ENCODE measurements at regions not wholly inside any gene's neighbourhood (a gene's known extent, or its start where the extent isn't known, plus 50 kb on each side); places are given as distances from the start of the nearest gene placed in this dataset.

- no peak overlapping the region for H3K4me3 ChIP-seq (ENCODE audit: low read depth, low read length)
- H3K27me3 ChIP-seq (ENCODE audit: control insufficient read depth, insufficient read depth, low read length) = no peaks in the 10 kb centered on the region
- ChIA-PET CTCF (interaction anchor here (1.0 kb wide), 1 partner anchor 599 kb away, joined by 3 read pairs; no protein-coding TSS in a partner anchor), POLR2A (no interaction called here)
- H3K9me3 ChIP-seq (ENCODE audit: control insufficient read depth, insufficient read depth, low read length) = no peaks in the 10 kb centered on the region
- no peak for DNase-seq (ENCODE audit: low read depth, low spot score)
- H3K27ac ChIP-seq (ENCODE audit: low read depth, low read length) = no peak overlapping the region
- no peak for TF ChIP-seq CTCF (IDR thresholded peaks at IDR 0.05; ENCODE audit: low read depth, low read length)
Observed at GRCh38 chr6:122028933-122029522, 370.4 kb upstream of the HSF2 start.

- peak; percentile 32 for DNase-seq (ENCODE audit: low read depth, low spot score)
- no peak overlapping the region for H3K4me3 ChIP-seq (ENCODE audit: low read depth, low read length)
- H3K27me3 ChIP-seq (ENCODE audit: control insufficient read depth, insufficient read depth, low read length) = no peaks in the 10 kb centered on the region
- H3K27ac ChIP-seq (ENCODE audit: low read depth, low read length) = no peak overlapping the region
- no peaks in the 10 kb centered on the region for H3K9me3 ChIP-seq (ENCODE audit: control insufficient read depth, insufficient read depth, low read length)
- POLR2A ChIA-PET = no interaction called here
- TF ChIP-seq CTCF (IDR thresholded peaks at IDR 0.05; ENCODE audit: low read depth, low read length) = peak; percentile 69
- CTCF ChIA-PET = interaction anchor here (0.6 to 3.1 kb wide), 27 partner anchors 9 to 1823 kb away, joined by 3 to 64 read pairs (median 3); partner anchors contain the start of gene GJA1
Observed at GRCh38 chr6:122033564-122034181, 365.8 kb upstream of the HSF2 start.

GRCh38 chr6:122035173-122035572 is 364.3 kb upstream of the HSF2 start:
- DNase-seq (ENCODE audit: low read depth, low spot score) = no peak

GRCh38 chr6:122040261-122040660 is 359.2 kb upstream of the HSF2 start:
- ChIA-PET POLR2A (no interaction called here), CTCF (interaction anchor here (2.3 kb wide), 1 partner anchor 144 kb away, joined by 8 read pairs; no protein-coding TSS in a partner anchor)
- H3K27ac ChIP-seq (ENCODE audit: low read depth, low read length) = no peak overlapping the region
- TF ChIP-seq CTCF (IDR thresholded peaks at IDR 0.05; ENCODE audit: low read depth, low read length) = no peak
- no peak overlapping the region for H3K4me3 ChIP-seq (ENCODE audit: low read depth, low read length)
- H3K9me3 ChIP-seq (ENCODE audit: control insufficient read depth, insufficient read depth, low read length) = no peaks in the 10 kb centered on the region
- no peaks in the 10 kb centered on the region for H3K27me3 ChIP-seq (ENCODE audit: control insufficient read depth, insufficient read depth, low read length)
- no peak for DNase-seq (ENCODE audit: low read depth, low spot score)

More at GRCh38 chr6:122035173-122035572, 364.3 kb upstream of the HSF2 start:
- no peak for TF ChIP-seq CTCF (IDR thresholded peaks at IDR 0.05; ENCODE audit: low read depth, low read length)
- H3K9me3 ChIP-seq (ENCODE audit: control insufficient read depth, insufficient read depth, low read length) = no peaks in the 10 kb centered on the region
- no peak overlapping the region for H3K4me3 ChIP-seq (ENCODE audit: low read depth, low read length)
- POLR2A ChIA-PET = no interaction called here
- CTCF ChIA-PET = no interaction called here
- H3K27ac ChIP-seq (ENCODE audit: low read depth, low read length) = no peak overlapping the region
- no peaks in the 10 kb centered on the region for H3K27me3 ChIP-seq (ENCODE audit: control insufficient read depth, insufficient read depth, low read length)

- H3K4me3 ChIP-seq (ENCODE audit: low read depth, low read length) = no peak overlapping the region
- DNase-seq (ENCODE audit: low read depth, low spot score) = no peak
- H3K27ac ChIP-seq (ENCODE audit: low read depth, low read length) = peak overlapping the region; percentile 23
- ChIA-PET CTCF (interaction anchor here (0.7 kb wide), 1 partner anchor 8 kb away, joined by 3 read pairs; no protein-coding TSS in a partner anchor), POLR2A (no interaction called here)
- no peak for TF ChIP-seq CTCF (IDR thresholded peaks at IDR 0.05; ENCODE audit: low read depth, low read length)
- H3K27me3 ChIP-seq (ENCODE audit: control insufficient read depth, insufficient read depth, low read length) = no peaks in the 10 kb centered on the region
- H3K9me3 ChIP-seq (ENCODE audit: control insufficient read depth, insufficient read depth, low read length) = no peaks in the 10 kb centered on the region
Observed at GRCh38 chr6:122042380-122042779, 357.1 kb upstream of the HSF2 start.

All from AG04450 (cell line).